ENCODE measurements at regions not wholly inside any gene's neighbourhood (a gene's known extent, or its start where the extent isn't known, plus 50 kb on each side); places are given as distances from the start of the nearest gene placed in this dataset.

- TF ChIP-seq CTCF (IDR thresholded peaks at IDR 0.05) (no peak), POLR2A (IDR thresholded peaks at IDR 0.05) (no peak)
Observed at GRCh38 chr4:11774346-11774745, 345.7 kb upstream of the HS3ST1 start.
